Immature natural killer cell (primary cell): ENCODE measurements at regions not wholly inside any gene's neighbourhood (a gene's known extent, or its start where the extent isn't known, plus 50 kb on each side); places are given as distances from the start of the nearest gene placed in this dataset.
A peak's percentile ranks its signal among the peaks of the same experiment; 100 is the strongest.

Source experiments
- DNase-seq, 3 donors: peaks; one replicate each; pipeline ENCODE4 v3.0.0; 2022; ENCODE audit warnings: mixed read lengths in 1 of 3
- H3K27ac Mint-ChIP-seq, 6 donors: one replicate each; pipeline ENCODE4 v1.8.0; 2020; ENCODE audit warnings: mixed read lengths in 6 of 6, mild to moderate bottlenecking in 5 of 6, inconsistent platforms in 4 of 6, moderate library complexity in 3 of 6
- H3K27me3 Mint-ChIP-seq, 3 donors: one replicate each; pipeline ENCODE4 v1.8.0; 2020 to 2021; ENCODE audit warnings: low read depth in 3 of 3, mild to moderate bottlenecking in 3 of 3, mixed read lengths in 3 of 3, moderate library complexity in 3 of 3, inconsistent platforms in 1 of 3
- H3K36me3 Mint-ChIP-seq, 3 donors: one replicate each; pipeline ENCODE4 v1.8.0; 2020; ENCODE audit warnings: mixed read lengths in 3 of 3, inconsistent platforms in 2 of 3, mild to moderate bottlenecking in 2 of 3
- H3K4me1 Mint-ChIP-seq, 2 donors: one replicate each; pipeline ENCODE4 v1.8.0; 2020; ENCODE audit warnings: inconsistent platforms in 2 of 2, mild to moderate bottlenecking in 2 of 2, mixed read lengths in 2 of 2, moderate library complexity in 1 of 2
- H3K4me3 Mint-ChIP-seq, 5 donors: one replicate each; pipeline ENCODE4 v1.8.0; 2020; ENCODE audit warnings: mild to moderate bottlenecking in 5 of 5, mixed read lengths in 5 of 5, inconsistent platforms in 3 of 5, moderate library complexity in 3 of 5
- H3K9me3 Mint-ChIP-seq, 6 donors: one replicate each; pipeline ENCODE4 v1.8.0; 2020; ENCODE audit warnings: mild to moderate bottlenecking in 6 of 6, mixed read lengths in 6 of 6, inconsistent platforms in 4 of 6, moderate library complexity in 3 of 6

- H3K27ac Mint-ChIP-seq, result no peak overlapping the region
- H3K36me3 Mint-ChIP-seq, result no peaks in the 10 kb centered on the region
- H3K4me3 Mint-ChIP-seq, result no peak overlapping the region
- H3K9me3 Mint-ChIP-seq, result peaks cover 0 to 3% (median 0%) of the 10 kb centered on the region in 6 donors
- no peak for DNase-seq
- H3K4me1 Mint-ChIP-seq, result no peaks in the 10 kb centered on the region
- peaks cover 7 to 12% (median 11%) of the 10 kb centered on the region in 3 donors for H3K27me3 Mint-ChIP-seq
Observed at GRCh38 chr10:33897291-33897752, 562.9 kb upstream of the NRP1 start.

DNA sequence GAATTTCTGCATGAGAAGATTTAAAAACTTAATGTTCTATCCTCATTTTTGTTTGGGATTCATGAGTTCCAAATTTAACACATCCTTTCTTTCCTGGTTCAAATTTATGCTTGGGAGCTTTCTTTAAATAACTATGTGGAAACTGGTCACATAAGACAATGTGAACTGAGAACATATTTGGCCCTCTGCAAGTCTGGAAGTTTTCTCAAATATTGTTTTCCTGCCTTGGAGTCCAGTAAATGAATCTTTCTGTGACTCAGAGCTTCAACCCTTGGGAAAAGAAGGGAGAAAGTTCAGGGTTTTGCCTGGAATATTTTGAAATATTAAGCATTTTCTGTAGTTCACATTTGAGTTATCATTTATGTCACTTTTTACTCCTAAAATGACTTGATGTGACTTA lies 559.0 kb upstream of the NRP1 start:
- DNase-seq, result no peak
- Mint-ChIP-seq H3K27me3 (peaks cover 4 to 11% (median 10%) of the 10 kb centered on the region in 3 donors), H3K27ac (no peak overlapping the region), H3K36me3 (peaks cover 0 to 3% (median 0%) of the 10 kb centered on the region in 3 donors), H3K4me3 (no peak overlapping the region), H3K4me1 (no peaks in the 10 kb centered on the region), H3K9me3 (no peaks in the 10 kb centered on the region)

DNA sequence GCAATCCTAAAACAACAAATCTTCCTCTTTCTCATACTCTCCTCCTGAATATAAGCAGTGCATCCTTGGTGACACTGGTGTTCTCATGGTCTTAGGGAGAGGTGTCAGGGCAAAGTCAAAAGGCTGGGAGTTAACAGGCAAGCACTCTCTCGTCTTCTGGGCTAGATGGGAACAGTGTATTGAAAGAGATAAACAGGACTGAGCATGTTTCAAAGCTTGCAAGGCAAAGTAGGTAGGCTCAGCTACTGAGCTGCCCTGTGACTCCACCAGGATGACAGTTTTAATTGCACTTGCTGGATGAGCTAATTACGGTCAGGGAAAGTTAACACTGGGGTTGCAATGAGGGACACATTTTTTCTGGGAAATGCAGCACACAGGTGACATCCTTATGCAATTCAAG lies 554.9 kb upstream of the NRP1 start:
- no peak for DNase-seq
- Mint-ChIP-seq H3K27ac (no peak overlapping the region), H3K9me3 (no peaks in the 10 kb centered on the region), H3K36me3 (peaks cover 0 to 3% (median 0%) of the 10 kb centered on the region in 3 donors), H3K4me3 (no peak overlapping the region), H3K27me3 (peaks cover 0 to 9% (median 2%) of the 10 kb centered on the region in 3 donors), H3K4me1 (no peaks in the 10 kb centered on the region)

- no peak for DNase-seq
- Mint-ChIP-seq H3K27me3 (peaks cover 0 to 9% (median 2%) of the 10 kb centered on the region in 3 donors), H3K36me3 (peaks cover 0 to 3% (median 0%) of the 10 kb centered on the region in 3 donors), H3K4me3 (no peak overlapping the region), H3K27ac (no peak overlapping the region), H3K4me1 (no peaks in the 10 kb centered on the region), H3K9me3 (no peaks in the 10 kb centered on the region)
Observed at GRCh38 chr10:33887188-33887587, 552.7 kb upstream of the NRP1 start.

DNA sequence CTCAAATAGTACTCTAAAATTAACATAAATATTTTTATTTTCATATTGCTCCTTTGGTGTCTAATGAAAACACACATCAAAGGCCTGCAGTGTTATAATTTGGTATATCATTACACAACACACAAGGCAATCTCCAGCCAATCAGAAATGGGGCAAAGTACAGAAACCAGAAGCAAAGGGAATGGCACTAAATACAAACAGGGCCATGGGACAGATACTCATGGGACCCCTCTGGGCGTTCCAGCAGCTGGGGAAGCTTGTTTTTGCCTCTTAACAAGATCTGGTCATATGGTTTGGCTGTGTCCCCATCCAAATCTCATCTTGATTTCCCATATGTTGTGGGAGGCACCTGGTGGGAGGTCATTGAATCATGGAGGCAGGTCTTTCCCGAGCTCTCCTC lies 551.8 kb upstream of the NRP1 start:
- DNase-seq, result no peak
- H3K4me1 Mint-ChIP-seq, result no peaks in the 10 kb centered on the region
- peaks cover 0 to 2% (median 0%) of the 10 kb centered on the region in 6 donors for H3K9me3 Mint-ChIP-seq
- peaks cover 0 to 3% (median 0%) of the 10 kb centered on the region in 3 donors for H3K36me3 Mint-ChIP-seq
- H3K27ac Mint-ChIP-seq, result no peak overlapping the region
- no peak overlapping the region for H3K4me3 Mint-ChIP-seq
- H3K27me3 Mint-ChIP-seq, result peaks cover 2 to 9% (median 3%) of the 10 kb centered on the region in 3 donors

- peaks cover 0 to 2% (median 0%) of the 10 kb centered on the region in 6 donors for H3K9me3 Mint-ChIP-seq
- no peaks in the 10 kb centered on the region for H3K36me3 Mint-ChIP-seq
- no peaks in the 10 kb centered on the region for H3K4me1 Mint-ChIP-seq
- no peak for DNase-seq
- peaks cover 2 to 11% (median 5%) of the 10 kb centered on the region in 3 donors for H3K27me3 Mint-ChIP-seq
- H3K4me3 Mint-ChIP-seq, result no peak overlapping the region
- no peak overlapping the region for H3K27ac Mint-ChIP-seq
Observed at GRCh38 chr10:33884604-33885003, 550.1 kb upstream of the NRP1 start.

- no peak overlapping the region for H3K27ac Mint-ChIP-seq
- H3K4me3 Mint-ChIP-seq, result no peak overlapping the region
- no peak for DNase-seq
- H3K9me3 Mint-ChIP-seq, result peaks cover 0 to 2% (median 0%) of the 10 kb centered on the region in 6 donors
- H3K36me3 Mint-ChIP-seq, result no peaks in the 10 kb centered on the region
- no peaks in the 10 kb centered on the region for H3K4me1 Mint-ChIP-seq
- H3K27me3 Mint-ChIP-seq, result peaks cover 2 to 11% (median 9%) of the 10 kb centered on the region in 3 donors
Observed at GRCh38 chr10:33883881-33884280, 549.4 kb upstream of the NRP1 start.

DNA sequence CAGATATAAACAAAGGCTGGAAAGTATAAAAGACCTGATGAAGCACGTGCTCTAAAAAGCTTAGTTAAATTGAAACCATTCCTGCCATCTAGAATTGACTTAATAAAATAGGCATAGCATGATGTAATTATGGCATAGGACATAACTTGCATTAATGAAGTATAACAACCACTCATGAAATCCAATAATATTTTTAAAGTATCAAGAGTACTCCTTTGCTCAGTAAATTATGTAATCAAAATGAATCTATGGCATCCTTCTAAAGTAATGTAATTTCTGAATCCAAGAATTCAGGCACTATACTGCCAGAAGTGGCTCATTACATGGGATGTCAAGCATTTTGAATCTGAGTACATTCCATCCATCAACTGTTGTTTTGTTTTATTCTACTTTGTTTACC lies 548.5 kb upstream of the NRP1 start:
- Mint-ChIP-seq H3K9me3 (peaks cover 0 to 2% (median 0%) of the 10 kb centered on the region in 6 donors), H3K27me3 (peaks cover 2 to 13% (median 9%) of the 10 kb centered on the region in 3 donors), H3K27ac (no peak overlapping the region), H3K36me3 (no peaks in the 10 kb centered on the region), H3K4me3 (no peak overlapping the region), H3K4me1 (no peaks in the 10 kb centered on the region)
- DNase-seq, result no peak

- DNase-seq, result no peak
- Mint-ChIP-seq H3K27me3 (peaks cover 4 to 16% (median 6%) of the 10 kb centered on the region in 3 donors), H3K4me3 (no peak overlapping the region), H3K9me3 (peaks cover 0 to 2% (median 0%) of the 10 kb centered on the region in 6 donors), H3K4me1 (no peaks in the 10 kb centered on the region), H3K27ac (no peak overlapping the region), H3K36me3 (peaks cover 0 to 3% (median 0%) of the 10 kb centered on the region in 3 donors)
Observed at GRCh38 chr10:33880291-33880690, 545.8 kb upstream of the NRP1 start.

DNA sequence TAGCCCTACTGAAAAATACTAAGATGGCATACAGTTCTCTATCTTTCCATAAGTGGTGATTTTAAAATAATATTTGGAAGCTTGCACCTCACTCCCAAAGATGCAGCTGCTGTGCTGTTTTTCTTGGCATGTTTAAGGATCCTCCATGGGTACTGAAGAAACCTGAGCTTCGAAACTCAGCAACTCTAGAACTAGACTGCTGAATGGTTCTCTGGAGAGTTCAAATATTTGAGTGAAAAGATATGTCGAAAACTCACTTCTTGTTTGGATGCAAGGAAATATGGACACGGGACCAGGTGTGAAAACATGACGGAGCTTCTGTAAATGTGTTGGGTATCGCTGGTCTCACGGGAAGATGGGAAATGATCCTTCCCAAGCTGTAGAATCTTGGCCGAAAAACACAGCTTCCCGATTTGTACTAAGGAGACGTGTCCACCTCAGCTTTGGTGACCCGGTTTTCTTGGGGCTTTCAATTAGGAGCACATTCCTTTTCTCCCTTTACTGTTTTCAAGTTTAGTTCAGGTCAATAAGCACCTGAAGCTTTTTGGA lies 543.8 kb upstream of the NRP1 start:
- Mint-ChIP-seq H3K9me3 (peaks cover 0 to 2% (median 0%) of the 10 kb centered on the region in 6 donors), H3K4me1 (no peaks in the 10 kb centered on the region), H3K36me3 (peaks cover 0 to 3% (median 0%) of the 10 kb centered on the region in 3 donors), H3K4me3 (no peak overlapping the region), H3K27me3 (peaks cover 4 to 19% (median 8%) of the 10 kb centered on the region in 3 donors), H3K27ac (no peak overlapping the region)
- no peak for DNase-seq

- Mint-ChIP-seq H3K27ac (no peak overlapping the region), H3K9me3 (peaks cover 0 to 2% (median 0%) of the 10 kb centered on the region in 6 donors), H3K4me1 (peaks cover 2 to 4% of the 10 kb centered on the region in 2 donors), H3K27me3 (peaks cover 6 to 20% (median 16%) of the 10 kb centered on the region in 3 donors), H3K4me3 (no peak overlapping the region), H3K36me3 (peaks cover 0 to 3% (median 0%) of the 10 kb centered on the region in 3 donors)
- DNase-seq, result no peak
Observed at GRCh38 chr10:33876584-33877400, 542.3 kb upstream of the NRP1 start.

GRCh38 chr10:33875924-33876583 lies 541.6 kb upstream of the NRP1 start:
- Mint-ChIP-seq H3K27me3 (peaks cover 6 to 20% (median 19%) of the 10 kb centered on the region in 3 donors), H3K36me3 (peaks cover 0 to 3% (median 0%) of the 10 kb centered on the region in 3 donors), H3K9me3 (no peaks in the 10 kb centered on the region), H3K27ac (no peak overlapping the region), H3K4me1 (peaks cover 9 to 11% of the 10 kb centered on the region in 2 donors), H3K4me3 (no peak overlapping the region)
- DNase-seq, result no peak

DNA sequence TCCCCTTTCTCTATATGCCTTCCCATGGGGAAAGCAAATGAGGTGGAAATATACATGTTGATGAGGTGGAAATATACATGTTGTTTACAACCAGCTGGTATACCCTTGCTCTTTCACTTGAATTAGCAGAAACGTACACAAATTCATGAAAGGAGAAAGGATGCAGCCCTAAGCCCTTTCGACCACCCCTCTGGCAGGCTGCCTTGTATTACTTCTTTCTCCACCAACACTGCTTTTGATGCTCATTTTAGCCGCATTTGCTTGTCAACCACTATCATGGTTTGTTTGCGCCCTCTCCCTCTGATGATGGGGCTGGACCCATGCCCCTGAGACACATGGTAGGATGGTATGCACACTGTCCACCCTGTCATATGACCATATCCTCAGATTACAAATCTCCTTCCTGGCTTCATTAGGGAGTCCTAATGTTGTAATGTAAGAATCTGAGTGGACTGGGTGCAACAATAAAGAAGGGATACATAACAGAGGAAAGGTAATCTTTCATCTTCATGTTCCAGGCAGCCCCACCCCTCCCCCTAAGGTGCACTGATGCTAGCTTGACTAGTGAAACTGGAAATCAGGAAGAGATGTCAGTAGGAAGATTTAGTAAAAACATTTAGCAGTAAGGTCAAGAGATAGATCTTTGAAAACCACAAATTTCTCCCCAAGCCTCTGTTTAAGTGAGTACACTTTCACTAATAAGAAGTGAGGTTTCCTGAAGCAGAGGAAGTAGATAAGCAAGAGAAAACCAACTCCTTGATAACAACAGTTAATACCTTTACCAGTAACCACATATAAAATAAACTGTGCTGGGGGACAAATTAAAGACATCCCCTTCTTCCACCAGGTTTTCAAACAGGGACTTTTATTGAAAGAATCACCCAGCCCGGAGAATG lies 536.8 kb upstream of the NRP1 start:
- no peak overlapping the region for H3K27ac Mint-ChIP-seq
- H3K9me3 Mint-ChIP-seq, result no peaks in the 10 kb centered on the region
- H3K36me3 Mint-ChIP-seq, result peaks cover 0 to 3% (median 0%) of the 10 kb centered on the region in 3 donors

More for the DNA sequence above, 536.8 kb upstream of the NRP1 start:
- Mint-ChIP-seq H3K4me3 (peak overlapping the region in 1 of 5 donors; percentile 34), H3K27me3 (peaks cover 9 to 27% (median 15%) of the 10 kb centered on the region in 3 donors), H3K4me1 (peaks cover 11 to 19% of the 10 kb centered on the region in 2 donors)
- peak in 2 of 3 donors; percentile 4 to 6 for DNase-seq
